B cell (primary cell): ENCODE measurements at regions not wholly inside any gene's neighbourhood (a gene's known extent, or its start where the extent isn't known, plus 50 kb on each side); places are given as distances from the start of the nearest gene placed in this dataset.

Source experiments
- ATAC-seq: fragments of 200-7000 bp; cut with Tn5 transposase; one replicate; pipeline ENCODE4 v1.10.0; 2021; ENCODE audit warnings: low read depth, mild to moderate bottlenecking, moderate number of reproducible peaks, moderate library complexity
- CTCF ChIA-PET: fragments of 350-600 bp; sonication (Branson Sonifier 250); formaldehyde crosslinking; loops from one replicate; lab custom pipeline; 2021; ENCODE audit warnings: antibody characterized with exemption, inconsistent platforms; lab: Charles Lee
- POLR2A ChIA-PET: fragments of 350-600 bp; sonication (Branson Sonifier 250); formaldehyde crosslinking; loops from one replicate; lab custom pipeline; 2021; ENCODE audit warnings: antibody characterized with exemption; lab: Charles Lee
- DNase-seq: peaks from one replicate; pipeline ENCODE4 v3.0.0; 2013
- H2AFZ ChIP-seq: 2 replicates; pipeline ENCODE4 v1.6.1; 2012; ENCODE audit warnings: mild to moderate bottlenecking, low read depth, low read length; ENCODE audit not compliant: insufficient read depth, poor library complexity, severe bottlenecking
- H3K27ac ChIP-seq, 2 donors: 1 replicate in 1 of 2; 2 replicates in 1 of 2; pipeline ENCODE4 v1.5.1; 2012 to 2013; ENCODE audit warnings: low read length in 2 of 2, mild to moderate bottlenecking in 2 of 2, moderate library complexity in 1 of 2
- H3K27me3 ChIP-seq, 4 experiments: fragments of 200-600 bp in 1 of 4; sonication (generic) in 1 of 4; replicated peaks in 1 of 4; 1 replicate in 2 of 4; 2 replicates in 2 of 4; pipeline versions ENCODE4 v1.6.1 to v1.7.0; 2013 to 2016; ENCODE audit warnings: low read length in 3 of 4, mild to moderate bottlenecking in 2 of 4, mixed read lengths in 1 of 4, moderate library complexity in 1 of 4; ENCODE audit not compliant: insufficient read depth in 4 of 4, control insufficient read depth in 3 of 4; ENCODE audit errors: control extremely low read depth in 1 of 4
- H3K36me3 ChIP-seq, 2 experiments: replicated peaks in 1 of 2; 1 replicate in 1 of 2; 2 replicates in 1 of 2; pipeline versions ENCODE4 v1.6.1 to v1.7.1; 2013; ENCODE audit warnings: low read length in 1 of 2; ENCODE audit not compliant: insufficient read depth in 2 of 2, control insufficient read depth in 1 of 2; ENCODE audit errors: control extremely low read depth in 1 of 2, extremely low read depth in 1 of 2
- H3K4me1 ChIP-seq, 2 donors: fragments of 200-600 bp in 1 of 2; sonication (generic) in 1 of 2; 1 replicate in 1 of 2; 2 replicates in 1 of 2; pipeline versions ENCODE4 v1.5.1 to v1.6.1; 2013 to 2017; ENCODE audit warnings: low read length in 2 of 2; ENCODE audit not compliant: control insufficient read depth in 2 of 2, insufficient read depth in 2 of 2
- H3K4me2 ChIP-seq: replicated peaks from 2 replicates; pipeline ENCODE3; 2012; ENCODE audit warnings: mild to moderate bottlenecking, low read depth, low read length; ENCODE audit not compliant: poor library complexity, severe bottlenecking
- H3K4me3 ChIP-seq, 5 experiments: fragments of 200-600 bp in 1 of 5; sonication (generic) in 1 of 5; 1 replicate in 3 of 5; 2 replicates in 2 of 5; pipeline versions ENCODE4 v1.5.1 to v1.7.0; 2011 to 2016; ENCODE audit warnings: low read length in 4 of 5, mild to moderate bottlenecking in 4 of 5, low read depth in 2 of 5, control low read depth in 1 of 5, moderate library complexity in 1 of 5; ENCODE audit not compliant: insufficient read depth in 1 of 5; ENCODE audit errors: control extremely low read depth in 1 of 5, extremely low read depth in 1 of 5
- H3K79me2 ChIP-seq: fragments of 200-600 bp; sonication (generic); one replicate; pipeline ENCODE4 v1.6.0; 2016; ENCODE audit warnings: low read length; ENCODE audit not compliant: control insufficient read depth, insufficient read depth
- H3K9ac ChIP-seq: fragments of 200-600 bp; sonication (generic); 2 replicates; pipeline ENCODE4 v1.6.1; 2017; ENCODE audit warnings: mild to moderate bottlenecking, low read length, moderate library complexity
- H3K9me3 ChIP-seq, 3 donors: one replicate each; pipeline versions ENCODE4 v1.6.1 to v1.7.1; 2013; ENCODE audit warnings: low read length in 2 of 3; ENCODE audit not compliant: control insufficient read depth in 2 of 3, insufficient read depth in 1 of 3; ENCODE audit errors: control extremely low read depth in 1 of 3
- H4K20me1 ChIP-seq: 2 replicates; pipeline ENCODE4 v1.6.0; 2012; ENCODE audit warnings: mild to moderate bottlenecking, low read length; ENCODE audit not compliant: insufficient read depth, control insufficient read depth, poor library complexity, severe bottlenecking
- H3K27ac Mint-ChIP-seq: one replicate; pipeline ENCODE4 v1.8.0; 2021; ENCODE audit warnings: mixed read lengths
- H3K27me3 Mint-ChIP-seq: one replicate; pipeline ENCODE4 v1.8.0; 2021; ENCODE audit warnings: mixed read lengths
- H3K4me1 Mint-ChIP-seq: one replicate; pipeline ENCODE4 v1.8.0; 2021; ENCODE audit warnings: mixed read lengths
- H3K4me3 Mint-ChIP-seq: one replicate; pipeline ENCODE4 v1.8.0; 2021; ENCODE audit warnings: mixed read lengths
- H3K9me3 Mint-ChIP-seq: one replicate; pipeline ENCODE4 v1.8.0; 2022; ENCODE audit warnings: mixed read lengths; ENCODE audit not compliant: insufficient read depth
- EZH2 ChIP-seq: IDR thresholded peaks from 2 replicates; pipeline ENCODE4 v1.6.1; 2012; ENCODE audit warnings: borderline replicate concordance, low read depth, mild to moderate bottlenecking, moderate library complexity, low read length; ENCODE audit not compliant: insufficient read depth, poor library complexity, severe bottlenecking
- WGBS: methylation state at CpG from one replicate; pipeline ENCODE4 v1.1.5; 2013; ENCODE audit warnings: missing lambda C conversion rate; ENCODE audit not compliant: insufficient coverage; 5-methylcytosine and 5-hydroxymethylcytosine counted together
- intact Hi-C: fragments of 100-400 bp; cut with micrococcal nuclease; formaldehyde crosslinking; loops from one replicate; pipeline ENCODE4 v1.10.0; 2022
- TF ChIP-seq, protein P1 (sequence below): fragments of 200-600 bp; IDR thresholded peaks from one replicate; pipeline ENCODE4 v1.8.0; 2022; ENCODE audit warnings: antibody characterized with exemption, mild to moderate bottlenecking

DNA sequence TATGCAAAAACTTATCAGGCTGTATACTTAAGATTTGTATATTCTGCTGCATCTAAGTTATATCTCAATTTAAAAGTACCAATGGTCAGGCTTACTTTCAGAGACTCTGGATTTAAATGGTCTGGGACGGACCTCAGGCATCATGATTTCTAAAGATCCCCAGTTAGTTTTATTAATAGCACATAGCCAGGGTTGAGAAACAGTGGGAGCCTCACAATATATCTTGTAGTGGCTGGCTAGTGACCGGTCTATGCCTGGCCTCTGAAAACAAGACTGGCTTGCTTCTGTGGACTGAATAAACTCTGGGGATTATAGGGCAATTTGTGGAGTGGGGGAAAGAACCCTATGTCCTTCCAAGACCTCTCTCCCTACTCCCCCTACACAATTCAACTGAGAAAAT is 162.5 kb upstream of the SLC1A4 start:
- H3K36me3 ChIP-seq = no peaks in the 10 kb centered on the region
- no peak overlapping the region for H3K9ac ChIP-seq
- TF ChIP-seq EZH2 = no peak
- TF ChIP-seq, protein P1, sequence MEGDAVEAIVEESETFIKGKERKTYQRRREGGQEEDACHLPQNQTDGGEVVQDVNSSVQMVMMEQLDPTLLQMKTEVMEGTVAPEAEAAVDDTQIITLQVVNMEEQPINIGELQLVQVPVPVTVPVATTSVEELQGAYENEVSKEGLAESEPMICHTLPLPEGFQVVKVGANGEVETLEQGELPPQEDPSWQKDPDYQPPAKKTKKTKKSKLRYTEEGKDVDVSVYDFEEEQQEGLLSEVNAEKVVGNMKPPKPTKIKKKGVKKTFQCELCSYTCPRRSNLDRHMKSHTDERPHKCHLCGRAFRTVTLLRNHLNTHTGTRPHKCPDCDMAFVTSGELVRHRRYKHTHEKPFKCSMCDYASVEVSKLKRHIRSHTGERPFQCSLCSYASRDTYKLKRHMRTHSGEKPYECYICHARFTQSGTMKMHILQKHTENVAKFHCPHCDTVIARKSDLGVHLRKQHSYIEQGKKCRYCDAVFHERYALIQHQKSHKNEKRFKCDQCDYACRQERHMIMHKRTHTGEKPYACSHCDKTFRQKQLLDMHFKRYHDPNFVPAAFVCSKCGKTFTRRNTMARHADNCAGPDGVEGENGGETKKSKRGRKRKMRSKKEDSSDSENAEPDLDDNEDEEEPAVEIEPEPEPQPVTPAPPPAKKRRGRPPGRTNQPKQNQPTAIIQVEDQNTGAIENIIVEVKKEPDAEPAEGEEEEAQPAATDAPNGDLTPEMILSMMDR = no peak
- no peaks in the 10 kb centered on the region for H3K9me3 Mint-ChIP-seq
- intact Hi-C loops = no loop called here
- no peak overlapping the region for H3K27ac ChIP-seq
- peaks cover 38% of the 10 kb centered on the region for H3K4me1 Mint-ChIP-seq
- H4K20me1 ChIP-seq = no peaks in the 10 kb centered on the region
- no peak overlapping the region for H3K4me3 ChIP-seq
- peaks cover 7% of the 10 kb centered on the region for H3K79me2 ChIP-seq
- no CpG with 5 or more reads among the region's 2 CpGs for WGBS
- H3K9me3 ChIP-seq = peaks cover 0 to 6% (median 0%) of the 10 kb centered on the region in 3 donors
- no peak overlapping the region for H3K4me2 ChIP-seq
- CTCF ChIA-PET = interaction anchor here (1.6 to 9.7 kb wide), 2 partner anchors 180 to 303 kb away, joined by 3 to 78 read pairs; no protein-coding TSS in a partner anchor
- H3K27me3 Mint-ChIP-seq = no peaks in the 10 kb centered on the region
- H3K4me3 Mint-ChIP-seq = no peak overlapping the region
- H3K27me3 ChIP-seq = no peaks in the 10 kb centered on the region
- peaks cover 20 to 29% of the 10 kb centered on the region in 2 donors for H3K4me1 ChIP-seq
- POLR2A ChIA-PET = no interaction called here
- DNase-seq = no peak
- no peak for ATAC-seq
- H2AFZ ChIP-seq = no peak overlapping the region
- no peak overlapping the region for H3K27ac Mint-ChIP-seq

DNA sequence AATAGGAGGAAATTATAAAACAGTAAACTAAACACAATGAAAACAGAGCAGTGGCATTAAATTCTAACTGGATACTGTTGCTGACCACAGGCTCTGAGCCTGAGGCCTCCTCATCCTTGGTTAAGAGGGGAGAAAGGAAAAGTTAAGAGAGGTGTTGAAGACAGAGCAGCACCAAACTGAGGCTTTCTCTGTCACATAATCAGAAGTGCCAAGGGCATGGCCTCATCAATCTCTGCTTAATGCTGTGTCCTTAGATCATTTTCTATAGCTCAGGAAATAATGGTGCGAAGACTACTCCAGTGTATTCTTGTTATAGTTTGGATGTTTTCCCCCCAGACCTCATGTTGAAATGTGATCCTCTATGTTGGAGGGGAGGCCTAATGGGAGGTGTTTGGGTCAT is 160.9 kb upstream of the SLC1A4 start:
- Mint-ChIP-seq H3K9me3 (no peaks in the 10 kb centered on the region), H3K27me3 (no peaks in the 10 kb centered on the region), H3K27ac (peak overlapping the region; percentile 34), H3K4me1 (peaks cover 35% of the 10 kb centered on the region), H3K4me3 (no peak overlapping the region)
- H2AFZ ChIP-seq = no peak overlapping the region
- peaks cover 21 to 31% of the 10 kb centered on the region in 2 donors for H3K4me1 ChIP-seq
- H3K9me3 ChIP-seq = peaks cover 0 to 6% (median 0%) of the 10 kb centered on the region in 3 donors
- H3K4me2 ChIP-seq = no peak overlapping the region
- DNase-seq = no peak
- ChIA-PET POLR2A (interaction anchor here (1.0 to 1.1 kb wide), 2 partner anchors 77 to 173 kb away, joined by 3 read pairs; no protein-coding TSS in a partner anchor), CTCF (interaction anchor here (0.6 to 9.7 kb wide), 4 partner anchors 61 to 305 kb away, joined by 3 to 78 read pairs (median 3); no protein-coding TSS in a partner anchor)
- no peaks in the 10 kb centered on the region for H3K27me3 ChIP-seq
- no peak overlapping the region for H3K9ac ChIP-seq
- TF ChIP-seq, protein P1 = no peak
- TF ChIP-seq EZH2 = no peak
- H3K79me2 ChIP-seq = peaks cover 10% of the 10 kb centered on the region
- no peak overlapping the region for H3K4me3 ChIP-seq
- no peak for ATAC-seq
- intact Hi-C loops = no loop called here
- 100% methylated on average over 1 of the region's 1 CpG for WGBS
- H3K36me3 ChIP-seq = no peaks in the 10 kb centered on the region
- no peaks in the 10 kb centered on the region for H4K20me1 ChIP-seq
- H3K27ac ChIP-seq = no peak overlapping the region
